CD4-positive, alpha-beta T cell (primary cell): ENCODE measurements at regions not wholly inside any gene's neighbourhood (a gene's known extent, or its start where the extent isn't known, plus 50 kb on each side); places are given as distances from the start of the nearest gene placed in this dataset.

ENCODE experiments used
- ATAC-seq: fragments of 200-7000 bp; cut with Tn5 transposase; one replicate; pipeline ENCODE4 v1.10.0; 2022; ENCODE audit warnings: mild to moderate bottlenecking; ENCODE audit not compliant: poor library complexity
- CTCF ChIA-PET: fragments of 350-600 bp; sonication (Branson Sonifier 250); formaldehyde crosslinking; loops from one replicate; lab custom pipeline; 2021; ENCODE audit warnings: antibody characterized with exemption, inconsistent platforms; lab: Charles Lee
- POLR2A ChIA-PET: fragments of 350-600 bp; sonication (Branson Sonifier 250); formaldehyde crosslinking; loops from one replicate; lab custom pipeline; 2021; ENCODE audit warnings: antibody characterized with exemption, inconsistent platforms; lab: Charles Lee
- DNase-seq, 14 experiments: peaks; one replicate each; pipeline ENCODE4 v3.0.0-alpha.2; 2013 to 2020; ENCODE audit warnings: mixed read lengths in 2 of 14
- H3K27ac ChIP-seq, 2 donors: one replicate each; pipeline versions ENCODE4 v1.5.1 to v1.7.0; 2013; ENCODE audit warnings: low read length in 2 of 2, low read depth in 1 of 2, mild to moderate bottlenecking in 1 of 2
- H3K27me3 ChIP-seq, 2 experiments: 1 replicate in 1 of 2; 2 replicates in 1 of 2; pipeline versions ENCODE4 v1.6.1 to v1.7.0; 2013; ENCODE audit warnings: low read length in 2 of 2, control low read depth in 1 of 2, mild to moderate bottlenecking in 1 of 2, moderate library complexity in 1 of 2; ENCODE audit not compliant: insufficient read depth in 2 of 2, control insufficient read depth in 1 of 2
- H3K36me3 ChIP-seq: one replicate; pipeline ENCODE4 v1.6.1; 2013; ENCODE audit warnings: low read length, control low read depth; ENCODE audit not compliant: insufficient read depth
- H3K4me1 ChIP-seq: one replicate; pipeline ENCODE4 v1.6.1; 2013; ENCODE audit warnings: low read length, control low read depth; ENCODE audit not compliant: insufficient read depth
- H3K4me3 ChIP-seq: one replicate; pipeline ENCODE4 v1.5.1; 2013; ENCODE audit warnings: mild to moderate bottlenecking, low read length, moderate library complexity
- H3K9me3 ChIP-seq, 2 experiments: 1 replicate in 1 of 2; 2 replicates in 1 of 2; pipeline versions ENCODE4 v1.6.1 to v1.7.0; 2013; ENCODE audit warnings: low read length in 2 of 2, mild to moderate bottlenecking in 2 of 2, control low read depth in 1 of 2, moderate library complexity in 1 of 2; ENCODE audit not compliant: control insufficient read depth in 1 of 2, insufficient read depth in 1 of 2
- H3K27ac Mint-ChIP-seq: one replicate; pipeline ENCODE4 v1.8.0; 2020; ENCODE audit warnings: mixed read lengths
- H3K27me3 Mint-ChIP-seq: one replicate; pipeline ENCODE4 v1.8.0; 2021; ENCODE audit warnings: mixed read lengths
- H3K36me3 Mint-ChIP-seq: one replicate; pipeline ENCODE4 v1.8.0; 2021; ENCODE audit warnings: low read depth, mixed read lengths
- H3K4me1 Mint-ChIP-seq: one replicate; pipeline ENCODE4 v1.8.0; 2021; ENCODE audit warnings: low read depth, mixed read lengths
- H3K4me3 Mint-ChIP-seq: one replicate; pipeline ENCODE4 v1.8.0; 2020; ENCODE audit warnings: mild to moderate bottlenecking, mixed read lengths
- H3K9me3 Mint-ChIP-seq: one replicate; pipeline ENCODE4 v1.8.0; 2020; ENCODE audit warnings: mixed read lengths
- CTCF ChIP-seq: fragments of 200-600 bp; IDR thresholded peaks from one replicate; pipeline ENCODE4 v1.8.0; 2022; ENCODE audit warnings: antibody characterized with exemption, mild to moderate bottlenecking
- intact Hi-C, 2 experiments: fragments of 100-400 bp; cut with DNase I in 1 of 2; cut with micrococcal nuclease in 1 of 2; formaldehyde crosslinking; loops; one replicate each; pipeline versions ENCODE4 v1.15.1 to v1.9.0; 2023 to 2025; cut with DNase I, micrococcal nuclease

GRCh38 chrX:107563824-107564223 lies 64.5 kb upstream of the PRPS1 start:
- H3K27me3 Mint-ChIP-seq, result no peaks in the 10 kb centered on the region
- TF ChIP-seq CTCF, result no peak
- H3K4me3 Mint-ChIP-seq, result no peak overlapping the region
- no peaks in the 10 kb centered on the region for H3K4me1 Mint-ChIP-seq
- ChIA-PET CTCF (no interaction called here), POLR2A (no interaction called here)
- ATAC-seq (no peak), DNase-seq (no peak)
- no peaks in the 10 kb centered on the region for H3K9me3 ChIP-seq
- H3K4me3 ChIP-seq, result no peak overlapping the region
- no peaks in the 10 kb centered on the region for H3K9me3 Mint-ChIP-seq
- H3K4me1 ChIP-seq, result no peaks in the 10 kb centered on the region
- no peaks in the 10 kb centered on the region for H3K36me3 Mint-ChIP-seq
- no peak overlapping the region for H3K27ac Mint-ChIP-seq
- intact Hi-C loops, result no loop called here
- peaks cover 0 to 3% of the 10 kb centered on the region in 2 experiments for H3K27me3 ChIP-seq
- no peak overlapping the region for H3K27ac ChIP-seq
- no peaks in the 10 kb centered on the region for H3K36me3 ChIP-seq

- Histone ChIP-seq H3K36me3 (no peaks in the 10 kb centered on the region), H3K27me3 (peaks cover 0 to 3% of the 10 kb centered on the region in 2 experiments), H3K4me1 (no peaks in the 10 kb centered on the region), H3K9me3 (no peaks in the 10 kb centered on the region), H3K27ac (no peak overlapping the region), H3K4me3 (no peak overlapping the region)
- CTCF ChIA-PET, result no interaction called here
- Mint-ChIP-seq H3K27ac (no peak overlapping the region), H3K9me3 (no peaks in the 10 kb centered on the region), H3K27me3 (no peaks in the 10 kb centered on the region), H3K4me3 (no peak overlapping the region), H3K4me1 (no peaks in the 10 kb centered on the region), H3K36me3 (no peaks in the 10 kb centered on the region)
- POLR2A ChIA-PET, result no interaction called here
- intact Hi-C loops, result no loop called here
- ATAC-seq, result no peak
- no peak for TF ChIP-seq CTCF
- no peak for DNase-seq
These were observed 63.3 kb upstream of the PRPS1 start for GRCh38 chrX:107565015-107565414.

- Histone ChIP-seq H3K27me3 (peaks cover 0 to 3% of the 10 kb centered on the region in 2 experiments), H3K27ac (no peak overlapping the region), H3K9me3 (no peaks in the 10 kb centered on the region), H3K4me1 (no peaks in the 10 kb centered on the region), H3K4me3 (no peak overlapping the region), H3K36me3 (no peaks in the 10 kb centered on the region)
- no peaks in the 10 kb centered on the region for H3K9me3 Mint-ChIP-seq
- intact Hi-C loops, result no loop called here
- DNase-seq, result no peak
- ChIA-PET POLR2A (interaction anchor here (0.8 kb wide), 1 partner anchor 62 kb away, joined by 4 read pairs; the partner anchor contains the start of gene PRPS1), CTCF (no interaction called here)
- TF ChIP-seq CTCF, result no peak
- H3K4me3 Mint-ChIP-seq, result no peak overlapping the region
- no peak for ATAC-seq
- no peaks in the 10 kb centered on the region for H3K4me1 Mint-ChIP-seq
- no peaks in the 10 kb centered on the region for H3K36me3 Mint-ChIP-seq
- no peaks in the 10 kb centered on the region for H3K27me3 Mint-ChIP-seq
- no peak overlapping the region for H3K27ac Mint-ChIP-seq
These were observed 62.2 kb upstream of the PRPS1 start for GRCh38 chrX:107565931-107566603.
